ENCODE measurements at regions not wholly inside any gene's neighbourhood (a gene's known extent, or its start where the extent isn't known, plus 50 kb on each side); places are given as distances from the start of the nearest gene placed in this dataset.
"Not testable (repeated sequence)": the region's sequence is repeated elsewhere in the genome, so short reads cannot be mapped to it uniquely, and the experiment has no call there.

DNA sequence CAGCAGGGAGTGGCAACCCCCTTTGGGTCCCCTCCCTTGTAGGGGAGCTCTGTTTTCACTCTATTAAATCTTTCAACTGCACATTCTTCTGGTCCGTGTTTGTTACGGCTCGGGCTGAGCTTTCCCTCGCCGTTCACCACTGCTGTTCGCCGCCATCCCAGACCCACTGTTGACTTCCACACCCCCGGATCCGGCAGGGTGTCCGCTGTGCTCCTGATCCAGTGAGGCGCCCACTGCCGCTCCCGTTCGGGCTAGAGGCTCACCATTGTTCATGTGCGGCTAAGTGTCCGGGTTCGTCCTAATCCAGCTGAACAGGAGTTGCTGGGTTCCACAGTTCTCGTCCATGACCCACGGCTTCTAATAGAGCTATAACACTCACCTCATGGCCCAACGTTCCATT, 408.1 kb downstream of the KCNJ2 start:
- DNase-seq (ENCODE audit: low read depth), result no peak

- no peak for DNase-seq (ENCODE audit: low read depth)
Observed at GRCh38 chr17:70581459-70581858, 412.1 kb downstream of the KCNJ2 start.

DNA sequence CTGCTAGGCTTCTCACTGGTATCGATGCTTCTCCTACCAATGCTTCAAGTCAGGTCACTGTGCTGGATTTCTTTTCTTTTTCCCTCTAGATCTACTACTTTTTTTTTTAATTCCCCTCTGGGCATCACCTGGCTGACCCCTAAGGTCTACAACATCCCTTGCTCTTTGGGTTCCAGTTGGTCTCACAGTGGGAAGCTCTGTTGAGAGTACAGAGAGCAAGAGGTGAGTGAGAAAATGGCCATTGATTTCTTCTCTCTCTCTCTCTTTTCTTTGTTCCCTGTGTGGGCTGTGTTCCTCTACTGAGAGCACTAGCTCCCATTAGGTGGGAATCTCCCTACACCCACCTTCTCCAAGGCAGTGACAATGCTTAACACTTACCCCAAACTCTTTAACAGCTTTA, 413.4 kb downstream of the KCNJ2 start:
- DNase-seq (ENCODE audit: low read depth), result no peak

- DNase-seq (ENCODE audit: low read depth), result no peak
Observed at GRCh38 chr17:70584255-70584654, 414.9 kb downstream of the KCNJ2 start.

DNA sequence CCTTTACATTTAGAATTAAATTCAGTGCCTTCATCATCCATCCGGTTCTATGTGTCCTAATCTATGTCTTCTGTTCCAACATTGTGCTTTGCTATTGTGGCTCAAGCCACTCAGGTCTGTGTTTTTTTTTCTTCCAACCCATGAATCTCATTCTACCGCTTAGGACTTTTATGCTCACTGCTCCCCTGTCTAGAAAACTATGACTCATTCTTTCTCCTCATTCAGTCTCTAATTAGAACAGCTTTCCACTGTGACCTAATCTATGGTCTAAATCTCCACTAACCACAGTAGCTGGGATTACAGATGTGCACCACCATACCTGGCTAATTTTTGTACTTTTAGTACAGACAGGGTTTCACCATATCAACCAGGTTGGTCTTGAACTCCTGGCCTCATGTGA, 418.7 kb downstream of the KCNJ2 start:
- DNase-seq (ENCODE audit: low read depth), result peak; percentile 9

- DNase-seq (ENCODE audit: low read depth), result no peak
Observed at GRCh38 chr17:70597774-70598173, 428.4 kb downstream of the KCNJ2 start.

DNA sequence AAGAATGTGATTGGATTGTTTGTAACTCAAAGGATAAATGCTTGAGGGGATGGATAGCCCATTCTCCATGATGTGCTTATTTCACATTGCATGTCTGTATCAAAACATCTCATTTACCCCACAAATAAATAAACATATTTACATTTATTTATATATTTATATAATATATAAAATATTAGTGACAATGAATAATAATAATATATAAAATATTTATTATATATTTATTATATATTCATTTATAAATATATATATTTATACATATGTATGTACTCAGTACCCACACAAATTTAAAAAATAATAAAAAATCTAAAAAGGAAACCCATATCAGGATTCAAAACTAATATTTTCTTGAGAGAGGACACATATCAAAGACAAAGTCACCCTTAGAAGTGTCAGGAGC, 429.9 kb downstream of the KCNJ2 start:
- DNase-seq (ENCODE audit: low read depth), result no peak

DNA sequence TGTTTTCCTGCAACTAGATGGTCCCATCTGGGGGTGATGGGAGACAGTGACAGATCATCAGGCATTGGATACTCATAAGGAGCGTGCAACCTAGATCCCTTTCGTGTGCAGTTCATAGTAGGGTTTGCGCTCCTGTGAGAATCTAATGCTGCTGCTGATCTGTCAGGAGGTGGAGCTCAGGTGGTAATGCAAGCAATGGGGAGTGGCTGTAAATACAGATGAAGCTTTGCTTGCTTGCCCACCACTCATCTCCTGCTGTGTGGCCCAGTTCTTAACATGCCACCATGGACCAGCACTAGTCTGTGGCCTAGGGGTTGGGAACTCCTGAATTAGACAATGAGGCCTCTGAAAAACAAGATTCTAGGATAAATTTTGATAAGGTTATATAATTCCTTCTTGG, 430.6 kb downstream of the KCNJ2 start:
- not testable (repeated sequence) for DNase-seq (ENCODE audit: low read depth)

DNA sequence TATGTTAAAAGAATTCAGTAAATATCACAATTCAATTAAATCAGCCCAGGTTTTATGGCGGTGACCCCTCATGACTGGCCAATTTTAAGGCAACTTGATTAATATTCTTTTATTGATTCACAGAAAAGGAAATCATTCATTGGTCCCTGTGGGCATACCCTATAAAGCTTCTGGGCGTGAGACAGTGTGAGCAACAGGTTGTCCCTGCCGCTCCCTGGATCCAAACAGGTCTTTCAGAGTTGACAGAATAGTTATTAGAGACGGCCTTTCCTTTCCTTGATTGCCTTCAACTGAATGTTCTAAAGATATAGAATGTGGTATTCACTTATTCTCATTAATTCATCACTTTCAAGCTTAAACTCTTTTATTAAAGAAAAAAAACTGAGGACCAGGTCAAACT, 433.9 kb downstream of the KCNJ2 start:
- DNase-seq (ENCODE audit: low read depth), result no peak

DNA sequence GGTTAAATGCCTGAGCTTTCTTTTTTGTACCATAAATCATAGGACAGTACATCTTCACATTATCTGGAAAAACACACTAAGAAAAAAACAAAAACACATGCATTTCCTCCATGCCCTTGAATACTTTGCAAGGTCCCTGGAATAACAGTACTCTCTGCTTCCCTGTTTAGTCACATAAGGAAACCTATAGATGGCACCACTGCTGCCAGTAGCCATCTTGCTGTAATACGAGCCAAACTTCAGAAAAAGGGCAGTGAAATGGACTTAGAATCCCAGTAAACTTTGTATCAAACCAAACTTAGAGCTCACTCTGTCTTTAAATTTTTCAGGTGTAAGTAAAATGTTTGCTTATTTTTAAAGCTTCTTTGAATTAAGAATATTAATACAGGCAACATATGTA, 435.5 kb downstream of the KCNJ2 start:
- DNase-seq (ENCODE audit: low read depth), result peak; percentile 6

- no peak for DNase-seq (ENCODE audit: low read depth)
Observed at GRCh38 chr17:70606086-70606485, 436.8 kb downstream of the KCNJ2 start.

DNA sequence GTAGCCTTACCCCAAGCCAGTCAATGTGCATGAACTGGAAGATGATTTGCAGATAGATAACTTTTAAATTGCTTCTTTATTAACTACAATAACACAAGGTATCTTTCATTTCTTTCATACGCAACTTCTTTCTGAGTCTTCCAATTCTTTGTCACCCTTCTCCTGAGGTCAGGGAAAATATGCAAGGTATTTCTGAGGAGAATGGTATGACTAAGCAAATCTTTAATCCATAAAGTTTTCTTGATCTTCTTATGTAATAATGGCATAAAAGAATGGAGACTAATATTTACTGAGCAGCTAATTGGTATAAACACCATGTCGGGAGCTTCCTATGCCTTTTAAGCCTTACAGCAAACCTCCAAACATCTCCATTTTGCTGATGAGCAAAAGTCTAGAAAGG, 438.9 kb downstream of the KCNJ2 start:
- peak; percentile 5 for DNase-seq (ENCODE audit: low read depth)

DNA sequence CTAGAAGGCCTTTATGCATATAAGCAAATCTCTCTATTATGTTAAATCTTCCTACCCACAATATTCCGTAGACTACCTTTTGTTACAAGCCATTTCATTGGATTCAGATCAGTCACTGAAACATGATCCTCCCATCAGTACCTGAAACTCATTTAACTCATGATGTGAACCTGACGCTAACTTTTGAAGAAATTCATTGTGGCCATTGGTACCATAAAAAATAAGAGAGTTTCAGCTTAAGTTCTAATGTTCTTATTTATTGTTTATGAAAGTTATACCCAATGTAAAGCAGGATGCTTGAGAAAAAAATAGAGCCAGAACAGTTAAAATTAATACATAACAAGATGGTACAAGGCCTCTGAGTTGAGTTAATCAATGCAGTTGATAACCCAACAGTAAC, 439.6 kb downstream of the KCNJ2 start:
- DNase-seq (ENCODE audit: low read depth), result no peak

DNA sequence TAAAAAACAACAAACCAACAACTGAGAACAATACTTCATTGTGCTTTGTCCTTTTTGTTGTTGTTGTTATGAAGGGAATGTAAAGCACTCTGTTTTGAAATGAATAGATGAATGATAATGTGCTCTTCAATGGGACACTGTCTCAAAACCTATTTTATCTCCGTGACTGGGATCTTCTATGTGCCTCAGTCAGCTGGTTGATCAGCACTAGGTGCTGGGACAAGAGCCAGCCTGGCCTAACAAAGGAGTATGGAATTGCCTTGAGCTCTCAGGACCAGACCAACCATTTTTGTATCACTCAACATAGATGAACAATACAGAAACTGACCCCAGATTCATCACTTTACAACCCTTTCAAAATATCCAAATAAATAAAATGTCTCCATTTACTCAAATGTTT, 440.2 kb downstream of the KCNJ2 start:
- DNase-seq (ENCODE audit: low read depth), result no peak

- no peak for DNase-seq (ENCODE audit: low read depth)
Observed at GRCh38 chr17:70610161-70610560, 440.8 kb downstream of the KCNJ2 start.

- peak; percentile 39 for DNase-seq (ENCODE audit: low read depth)
Observed at GRCh38 chr17:70613681-70614080, 444.3 kb downstream of the KCNJ2 start.

DNA sequence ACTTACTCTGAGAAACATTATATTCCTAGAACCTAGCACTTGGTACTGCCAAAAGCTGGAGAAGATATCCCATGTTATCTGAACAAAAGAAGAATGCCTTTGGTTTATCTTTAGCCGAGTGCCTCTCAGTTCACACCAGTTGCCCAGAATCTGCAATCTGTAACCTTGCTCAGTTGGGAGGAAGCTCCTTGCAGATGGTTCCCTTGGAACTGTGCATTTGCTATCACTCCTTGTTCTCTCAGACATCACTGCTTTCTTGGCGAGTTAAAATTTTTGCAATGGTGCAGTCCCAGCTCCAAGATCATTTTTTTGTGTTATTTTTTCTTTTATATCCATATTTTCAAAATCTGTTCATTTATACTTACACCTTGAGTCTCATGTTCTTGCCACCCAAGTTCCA, 446.5 kb downstream of the KCNJ2 start:
- DNase-seq (ENCODE audit: low read depth), result no peak

- no peak for DNase-seq (ENCODE audit: low read depth)
Observed at GRCh38 chr17:70618641-70619040, 449.3 kb downstream of the KCNJ2 start.

DNA sequence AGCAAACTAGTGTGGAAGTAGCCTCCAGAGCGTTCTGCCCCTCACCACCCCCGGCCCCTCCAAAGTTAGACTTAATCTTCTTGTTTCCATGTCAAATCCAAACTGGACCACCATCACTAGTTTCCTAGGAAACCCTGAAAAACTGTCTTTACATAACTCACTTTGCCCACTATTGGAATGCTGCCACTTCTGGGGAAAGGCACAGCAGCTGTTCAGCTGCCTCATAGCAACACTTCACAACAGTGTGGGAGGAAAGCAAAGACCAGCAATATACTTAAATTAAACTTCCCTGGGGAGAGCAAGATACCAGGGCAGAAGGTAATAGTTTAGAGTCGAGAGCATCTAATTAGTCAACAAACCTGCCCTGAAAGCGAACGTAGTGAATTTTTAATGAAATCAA, 452.2 kb downstream of the KCNJ2 start:
- peak; percentile 95 for DNase-seq (ENCODE audit: low read depth)

DNA sequence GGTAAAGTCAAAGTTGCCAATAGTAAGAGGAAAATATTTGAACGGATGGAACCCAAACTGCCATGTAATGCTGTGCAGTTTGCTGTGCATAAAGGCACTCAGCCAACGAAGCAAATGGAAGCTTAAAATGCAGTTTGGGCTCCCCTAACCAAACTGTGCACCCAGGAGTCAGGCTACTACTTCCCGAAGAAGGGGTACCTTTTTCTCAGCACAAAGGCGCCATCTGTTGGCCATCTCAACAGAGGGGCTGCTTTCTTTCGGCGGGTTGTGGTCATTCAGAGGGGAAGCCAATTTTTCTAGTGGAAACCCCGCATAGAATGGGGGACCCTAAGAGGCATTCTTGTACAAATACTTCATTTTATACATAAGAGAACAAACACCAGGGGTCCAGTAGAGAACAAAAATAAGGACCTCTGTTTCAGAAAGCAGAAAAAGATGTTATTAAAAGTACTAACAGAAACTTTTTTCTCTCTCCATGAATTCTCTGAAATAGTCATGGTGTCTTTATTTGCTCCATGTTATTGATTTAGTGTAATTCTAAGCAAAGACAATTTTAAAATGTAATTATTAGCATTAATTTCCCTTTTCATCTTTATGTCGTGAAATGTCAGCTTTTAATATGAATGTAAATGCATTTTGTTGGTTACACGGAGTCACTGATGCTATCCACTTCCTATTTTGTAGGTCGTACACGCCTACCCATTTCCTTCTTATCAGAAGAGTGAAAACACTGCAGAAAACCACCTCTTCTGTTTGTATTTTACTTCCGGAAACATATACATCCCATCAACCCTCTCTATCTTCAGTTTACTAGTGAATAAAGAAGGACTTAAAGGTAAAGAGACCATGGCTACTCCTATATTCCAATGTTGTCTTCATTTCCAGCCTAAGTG, 453.3 kb downstream of the KCNJ2 start:
- peak; percentile 72 for DNase-seq (ENCODE audit: low read depth)

GRCh38 chr17:70624211-70624610, 454.9 kb downstream of the KCNJ2 start:
- no peak for DNase-seq (ENCODE audit: low read depth)

GRCh38 chr17:70629902-70630301, 460.6 kb downstream of the KCNJ2 start:
- peak; percentile 16 for DNase-seq (ENCODE audit: low read depth)

- peak; percentile 45 for DNase-seq (ENCODE audit: low read depth)
Observed at GRCh38 chr17:70636517-70637133, 467.3 kb downstream of the KCNJ2 start.
